Glutamatergic neuron (in vitro differentiated cells): ENCODE measurements at regions not wholly inside any gene's neighbourhood (a gene's known extent, or its start where the extent isn't known, plus 50 kb on each side); places are given as distances from the start of the nearest gene placed in this dataset.

ENCODE experiments used
- DNase-seq: peaks from one replicate; pipeline ENCODE4 v3.0.0; 2022
- H3K27ac Mint-ChIP-seq: one replicate; pipeline ENCODE4 v1.8.0; 2020; ENCODE audit warnings: mild to moderate bottlenecking, mixed read lengths, inconsistent platforms; ENCODE audit not compliant: unreplicated experiment
- H3K27me3 Mint-ChIP-seq: one replicate; pipeline ENCODE4 v1.8.0; 2020; ENCODE audit warnings: mild to moderate bottlenecking, moderate library complexity, mixed read lengths, inconsistent platforms; ENCODE audit not compliant: unreplicated experiment
- H3K36me3 Mint-ChIP-seq: one replicate; pipeline ENCODE4 v1.8.0; 2020; ENCODE audit warnings: mild to moderate bottlenecking, mixed read lengths, inconsistent platforms; ENCODE audit not compliant: unreplicated experiment
- H3K4me1 Mint-ChIP-seq: one replicate; pipeline ENCODE4 v1.8.0; 2020; ENCODE audit warnings: mild to moderate bottlenecking, low read depth, mixed read lengths, inconsistent platforms; ENCODE audit not compliant: unreplicated experiment
- H3K4me3 Mint-ChIP-seq: one replicate; pipeline ENCODE4 v1.8.0; 2020; ENCODE audit warnings: mild to moderate bottlenecking, mixed read lengths, inconsistent platforms; ENCODE audit not compliant: unreplicated experiment
- H3K9me3 Mint-ChIP-seq: one replicate; pipeline ENCODE4 v1.8.0; 2020; ENCODE audit warnings: mild to moderate bottlenecking, moderate library complexity, mixed read lengths, inconsistent platforms; ENCODE audit not compliant: unreplicated experiment
- CTCF ChIP-seq: fragments of 200-600 bp; sonication (generic); IDR thresholded peaks from one replicate; pipeline ENCODE4 v1.5.0; 2021; ENCODE audit not compliant: partially characterized antibody, unreplicated experiment

GRCh38 chr5:154583671-154584177 is 105.7 kb upstream of the HAND1 start:
- no peak for TF ChIP-seq CTCF
- Mint-ChIP-seq H3K4me1 (no peaks in the 10 kb centered on the region), H3K36me3 (no peaks in the 10 kb centered on the region), H3K27me3 (no peaks in the 10 kb centered on the region), H3K27ac (no peak overlapping the region), H3K9me3 (no peaks in the 10 kb centered on the region), H3K4me3 (no peak overlapping the region)
- no peak for DNase-seq

DNA sequence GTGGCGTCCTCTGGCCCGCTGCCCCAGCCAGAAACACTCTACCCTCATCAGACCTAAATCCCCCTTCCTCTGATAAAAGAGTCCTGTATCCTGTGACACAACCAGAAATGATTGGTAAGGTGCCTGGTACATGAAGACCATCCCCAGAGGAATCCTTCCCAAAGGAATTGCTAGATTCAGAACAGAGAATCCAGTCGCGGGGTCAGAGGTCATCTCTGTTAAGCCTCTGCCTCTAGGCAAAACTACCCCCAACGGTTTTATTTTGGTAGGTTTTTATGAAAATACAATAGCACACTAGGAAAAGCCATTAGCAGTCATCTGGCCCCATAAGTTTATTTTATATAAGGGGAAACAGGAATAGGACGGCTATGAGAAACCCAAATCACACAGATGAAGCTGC is 102.4 kb upstream of the HAND1 start:
- no peak overlapping the region for H3K27ac Mint-ChIP-seq

DNA sequence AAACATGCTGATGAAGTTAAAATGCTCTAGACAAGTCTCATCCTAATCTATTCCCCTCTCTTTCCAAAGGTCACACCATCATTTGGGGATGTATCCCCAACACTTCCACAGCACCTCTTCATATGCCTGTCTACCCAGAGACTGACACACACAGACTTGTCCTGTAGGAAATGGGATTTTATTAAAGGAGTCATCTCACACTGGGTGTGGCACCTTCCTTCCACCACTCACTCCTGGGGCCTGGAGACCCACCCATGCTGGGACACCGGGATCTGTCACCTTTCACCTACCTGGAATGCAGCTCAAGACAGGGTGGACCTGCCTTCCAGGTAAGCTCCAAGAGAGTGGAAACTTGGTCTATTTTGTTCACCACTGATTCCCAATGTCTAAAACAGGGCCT is 99.4 kb upstream of the HAND1 start:
- H3K27me3 Mint-ChIP-seq, result peaks cover 4% of the 10 kb centered on the region
- TF ChIP-seq CTCF, result no peak
- no peak for DNase-seq
- peaks cover 3% of the 10 kb centered on the region for H3K9me3 Mint-ChIP-seq
- H3K27ac Mint-ChIP-seq, result no peak overlapping the region
- no peaks in the 10 kb centered on the region for H3K4me1 Mint-ChIP-seq
- no peak overlapping the region for H3K4me3 Mint-ChIP-seq
- H3K36me3 Mint-ChIP-seq, result no peaks in the 10 kb centered on the region

More for the DNA sequence above, 102.4 kb upstream of the HAND1 start:
- no peaks in the 10 kb centered on the region for H3K36me3 Mint-ChIP-seq
- peaks cover 3% of the 10 kb centered on the region for H3K9me3 Mint-ChIP-seq
- H3K27me3 Mint-ChIP-seq, result no peaks in the 10 kb centered on the region
- DNase-seq, result no peak
- no peaks in the 10 kb centered on the region for H3K4me1 Mint-ChIP-seq
- H3K4me3 Mint-ChIP-seq, result no peak overlapping the region
- TF ChIP-seq CTCF, result no peak

- Mint-ChIP-seq H3K4me3 (no peak overlapping the region), H3K27me3 (peaks cover 4% of the 10 kb centered on the region), H3K36me3 (no peaks in the 10 kb centered on the region), H3K9me3 (peaks cover 3% of the 10 kb centered on the region), H3K4me1 (peaks cover 2% of the 10 kb centered on the region), H3K27ac (no peak overlapping the region)
- no peak for DNase-seq
- no peak for TF ChIP-seq CTCF
Measured at GRCh38 chr5:154576429-154576806, 98.4 kb upstream of the HAND1 start.

GRCh38 chr5:154575546-154576428 is 97.8 kb upstream of the HAND1 start:
- DNase-seq, result no peak
- Mint-ChIP-seq H3K4me3 (no peak overlapping the region), H3K27ac (no peak overlapping the region), H3K36me3 (no peaks in the 10 kb centered on the region), H3K4me1 (peaks cover 2% of the 10 kb centered on the region), H3K9me3 (peaks cover 4% of the 10 kb centered on the region), H3K27me3 (peaks cover 6% of the 10 kb centered on the region)
- no peak for TF ChIP-seq CTCF
